ENCODE measurements at regions not wholly inside any gene's neighbourhood (a gene's known extent, or its start where the extent isn't known, plus 50 kb on each side); places are given as distances from the start of the nearest gene placed in this dataset.

DNA sequence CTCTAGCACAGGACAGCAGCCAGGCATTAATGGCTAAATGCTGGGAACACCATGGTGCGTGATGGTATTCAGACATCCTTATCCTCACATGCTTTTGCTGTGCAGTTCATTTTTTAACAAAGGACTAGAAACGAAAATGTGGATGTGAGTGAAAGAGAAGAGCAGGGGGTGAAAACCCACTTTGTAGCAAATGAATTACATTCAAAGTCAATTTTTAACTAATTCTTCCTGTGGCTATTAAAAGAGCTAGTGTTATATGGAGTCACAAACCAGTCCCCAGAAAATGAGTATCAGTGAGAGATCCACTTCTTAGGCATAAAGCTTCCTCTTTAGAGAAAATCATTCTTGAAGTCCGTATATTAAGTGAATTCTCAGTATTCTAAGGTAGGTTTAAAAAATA, 592.0 kb upstream of the LMO3 start:
- TF ChIP-seq, protein P1, sequence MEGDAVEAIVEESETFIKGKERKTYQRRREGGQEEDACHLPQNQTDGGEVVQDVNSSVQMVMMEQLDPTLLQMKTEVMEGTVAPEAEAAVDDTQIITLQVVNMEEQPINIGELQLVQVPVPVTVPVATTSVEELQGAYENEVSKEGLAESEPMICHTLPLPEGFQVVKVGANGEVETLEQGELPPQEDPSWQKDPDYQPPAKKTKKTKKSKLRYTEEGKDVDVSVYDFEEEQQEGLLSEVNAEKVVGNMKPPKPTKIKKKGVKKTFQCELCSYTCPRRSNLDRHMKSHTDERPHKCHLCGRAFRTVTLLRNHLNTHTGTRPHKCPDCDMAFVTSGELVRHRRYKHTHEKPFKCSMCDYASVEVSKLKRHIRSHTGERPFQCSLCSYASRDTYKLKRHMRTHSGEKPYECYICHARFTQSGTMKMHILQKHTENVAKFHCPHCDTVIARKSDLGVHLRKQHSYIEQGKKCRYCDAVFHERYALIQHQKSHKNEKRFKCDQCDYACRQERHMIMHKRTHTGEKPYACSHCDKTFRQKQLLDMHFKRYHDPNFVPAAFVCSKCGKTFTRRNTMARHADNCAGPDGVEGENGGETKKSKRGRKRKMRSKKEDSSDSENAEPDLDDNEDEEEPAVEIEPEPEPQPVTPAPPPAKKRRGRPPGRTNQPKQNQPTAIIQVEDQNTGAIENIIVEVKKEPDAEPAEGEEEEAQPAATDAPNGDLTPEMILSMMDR (IDR thresholded peaks at IDR 0.05; ENCODE audit: low read depth, low read length), result no peak
- TF ChIP-seq MYC (IDR thresholded peaks at IDR 0.05; ENCODE audit: low read depth, low read length) (no peak), POLR2A (IDR thresholded peaks at IDR 0.05; ENCODE audit: extremely low read depth, insufficient read length) (no peak)

All from NB4 (cell line).